HepG2 (cell line): ENCODE measurements at regions not wholly inside any gene's neighbourhood (a gene's known extent, or its start where the extent isn't known, plus 50 kb on each side); places are given as distances from the start of the nearest gene placed in this dataset.

Experiments
- FOXK1 ChIP-seq: sonication (generic); formaldehyde crosslinking; IDR thresholded peaks from 2 replicates; pipeline ENCODE4 v1.4.0; 2020; ENCODE audit warnings: low read depth, missing genetic modification reagents, borderline replicate concordance
- GABPA ChIP-seq, 2 experiments: IDR thresholded peaks; 2 replicates each; pipeline ENCODE4 v1.6.1; 2011 to 2016; ENCODE audit warnings: low read depth in 2 of 2, low read length in 1 of 2, missing biosample characterization in 1 of 2, missing genetic modification characterization in 1 of 2
- HNRNPL ChIP-seq: fragments of 200-400 bp; formaldehyde crosslinking; IDR thresholded peaks from 2 replicates; pipeline ENCODE4 v1.6.1; 2017; ENCODE audit warnings: mild to moderate bottlenecking, low read depth, low read length
- KLF9 ChIP-seq: IDR thresholded peaks from 2 replicates; pipeline ENCODE4 v1.6.1; 2016; ENCODE audit warnings: low read depth
- MEIS1 ChIP-seq: sonication (generic); formaldehyde crosslinking; IDR thresholded peaks from 2 replicates; pipeline ENCODE4 v1.9.0; 2021; ENCODE audit warnings: mild to moderate bottlenecking, missing genetic modification reagents, moderate library complexity, borderline replicate concordance
- RXRB ChIP-seq: IDR thresholded peaks from 2 replicates; pipeline ENCODE4 v1.6.1; 2016; ENCODE audit warnings: borderline replicate concordance, missing genetic modification reagents, missing compliant biosample characterization
- SKIL ChIP-seq: sonication (generic); formaldehyde crosslinking; IDR thresholded peaks from 2 replicates; pipeline ENCODE4 v1.8.0; 2022; ENCODE audit warnings: missing genetic modification reagents, mild to moderate bottlenecking, moderate library complexity, borderline replicate concordance
- TCF7L2 ChIP-seq: IDR thresholded peaks from 2 replicates; pipeline ENCODE4 v1.6.1; 2011; ENCODE audit warnings: mild to moderate bottlenecking, low read depth, low read length, moderate library complexity
- ZBTB44 ChIP-seq: sonication (generic); formaldehyde crosslinking; IDR thresholded peaks from 2 replicates; pipeline ENCODE4 v1.4.0; 2020; ENCODE audit warnings: missing genetic modification reagents
- ZNF142 ChIP-seq: sonication (generic); formaldehyde crosslinking; IDR thresholded peaks from 2 replicates; pipeline ENCODE4 v1.4.0; 2020; ENCODE audit warnings: missing genetic modification reagents
- ZNF180 ChIP-seq: sonication (generic); formaldehyde crosslinking; IDR thresholded peaks from 2 replicates; pipeline ENCODE4 v1.4.0; 2020; ENCODE audit warnings: low read depth, missing genetic modification reagents, borderline replicate concordance
- ZNF275 ChIP-seq: sonication (generic); formaldehyde crosslinking; IDR thresholded peaks from 2 replicates; pipeline ENCODE4 v1.8.0; 2022; ENCODE audit warnings: missing genetic modification reagents, mild to moderate bottlenecking, inconsistent platforms, borderline replicate concordance
- ZNF691 ChIP-seq: sonication (generic); formaldehyde crosslinking; IDR thresholded peaks from 2 replicates; pipeline ENCODE4 v1.4.0; 2020; ENCODE audit warnings: missing genetic modification reagents, low read depth, mild to moderate bottlenecking, borderline replicate concordance
- ZNF776 ChIP-seq: sonication (generic); formaldehyde crosslinking; IDR thresholded peaks from 2 replicates; pipeline ENCODE4 v1.4.0; 2020; ENCODE audit warnings: mild to moderate bottlenecking, missing genetic modification reagents

GRCh38 chrX:109848461-109849050 lies 115.5 kb upstream of the ACSL4 start (continued):
- TF ChIP-seq ZBTB44 (CRISPR knock-in tag) (no peak), RXRB (CRISPR knock-in tag) (peak; percentile 92), GABPA (IDR thresholded peaks at IDR 0.05; ENCODE audit: low read depth, low read length) (no peak), GABPA (CRISPR knock-in tag; IDR thresholded peaks at IDR 0.05; ENCODE audit: low read depth) (0 out of 2 replicates have a peak, but pooled peaks have one; percentile 21), ZNF691 (CRISPR knock-in tag) (no peak), ZNF776 (no peak), HNRNPL (no peak), ZNF275 (CRISPR knock-in tag) (no peak), SKIL (CRISPR knock-in tag) (peak; percentile 88), KLF9 (CRISPR knock-in tag) (no peak), FOXK1 (CRISPR knock-in tag) (no peak), MEIS1 (CRISPR knock-in tag) (no peak), ZNF142 (CRISPR knock-in tag) (no peak), ZNF180 (CRISPR knock-in tag) (no peak), TCF7L2 (no peak)
